ENCODE measurements at regions not wholly inside any gene's neighbourhood (a gene's known extent, or its start where the extent isn't known, plus 50 kb on each side); places are given as distances from the start of the nearest gene placed in this dataset.

DNA sequence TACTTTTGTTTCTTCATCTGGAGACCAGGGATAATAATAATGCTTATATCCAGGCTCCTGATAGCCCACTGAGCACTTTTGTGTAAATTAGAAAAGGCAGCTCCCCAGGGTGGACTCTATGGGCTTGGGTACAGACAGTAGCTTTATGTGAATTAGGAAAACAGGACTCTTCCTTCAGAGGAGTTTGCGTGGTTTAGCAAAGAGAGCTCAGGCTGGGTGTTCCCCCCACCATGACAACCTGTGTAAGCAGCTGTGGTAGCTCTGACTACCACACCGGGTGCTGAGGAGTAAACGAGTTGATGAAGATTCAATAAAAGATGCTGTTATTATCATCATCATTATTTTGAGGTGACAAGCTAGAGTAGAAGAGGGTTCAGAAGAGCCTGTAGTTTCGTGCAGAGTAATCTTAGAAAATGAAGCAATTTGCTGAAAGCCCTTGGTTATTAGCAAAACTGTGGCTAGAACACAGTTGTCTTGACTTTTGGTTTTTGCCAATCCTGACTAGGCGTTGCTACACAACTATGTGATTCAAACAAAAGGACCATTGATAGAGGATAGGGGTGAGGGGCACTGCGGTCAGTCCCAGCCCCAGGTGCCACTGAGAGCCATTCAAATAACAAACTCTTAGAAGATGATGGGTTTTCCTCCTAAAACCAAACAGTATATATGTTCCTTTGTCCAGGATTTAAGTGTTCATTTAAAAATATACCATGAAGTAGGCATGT is 60.6 kb upstream of the LIMCH1 start:
- no peaks in the 10 kb centered on the region for H3K9me3 ChIP-seq (ENCODE audit: insufficient read depth, low read length)
- TF ChIP-seq, protein P1, sequence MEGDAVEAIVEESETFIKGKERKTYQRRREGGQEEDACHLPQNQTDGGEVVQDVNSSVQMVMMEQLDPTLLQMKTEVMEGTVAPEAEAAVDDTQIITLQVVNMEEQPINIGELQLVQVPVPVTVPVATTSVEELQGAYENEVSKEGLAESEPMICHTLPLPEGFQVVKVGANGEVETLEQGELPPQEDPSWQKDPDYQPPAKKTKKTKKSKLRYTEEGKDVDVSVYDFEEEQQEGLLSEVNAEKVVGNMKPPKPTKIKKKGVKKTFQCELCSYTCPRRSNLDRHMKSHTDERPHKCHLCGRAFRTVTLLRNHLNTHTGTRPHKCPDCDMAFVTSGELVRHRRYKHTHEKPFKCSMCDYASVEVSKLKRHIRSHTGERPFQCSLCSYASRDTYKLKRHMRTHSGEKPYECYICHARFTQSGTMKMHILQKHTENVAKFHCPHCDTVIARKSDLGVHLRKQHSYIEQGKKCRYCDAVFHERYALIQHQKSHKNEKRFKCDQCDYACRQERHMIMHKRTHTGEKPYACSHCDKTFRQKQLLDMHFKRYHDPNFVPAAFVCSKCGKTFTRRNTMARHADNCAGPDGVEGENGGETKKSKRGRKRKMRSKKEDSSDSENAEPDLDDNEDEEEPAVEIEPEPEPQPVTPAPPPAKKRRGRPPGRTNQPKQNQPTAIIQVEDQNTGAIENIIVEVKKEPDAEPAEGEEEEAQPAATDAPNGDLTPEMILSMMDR (IDR thresholded peaks at IDR 0.05; ENCODE audit: insufficient read depth, low read length, poor library complexity, severe bottlenecking) = no peak
- no peak for TF ChIP-seq EZH2phosphoT487 (conservative IDR thresholded peaks at IDR 0.05; ENCODE audit: low read length)
- H3K27me3 ChIP-seq (ENCODE audit: low read length) = no peaks in the 10 kb centered on the region
- no peaks in the 10 kb centered on the region for H3F3A ChIP-seq (ENCODE audit: insufficient read depth)
- H3K36me3 ChIP-seq (ENCODE audit: low read length) = no peaks in the 10 kb centered on the region
- H3K79me2 ChIP-seq (ENCODE audit: insufficient read depth, low read length) = no peaks in the 10 kb centered on the region
- no peak overlapping the region for H3K27ac ChIP-seq (ENCODE audit: low read depth, low read length)
- H3K4me2 ChIP-seq (ENCODE audit: low read depth, low read length, poor library complexity, severe bottlenecking) = no peak overlapping the region
- H3K9ac ChIP-seq (ENCODE audit: low read length) = no peak overlapping the region
- no peak overlapping the region for H2AFZ ChIP-seq (ENCODE audit: low read depth, low read length, severe bottlenecking)
- no peaks in the 10 kb centered on the region for H3K9me2 ChIP-seq (replicated peaks; ENCODE audit: insufficient read depth, low read length)
- H3K4me3 ChIP-seq (ENCODE audit: insufficient read depth, low read length, poor library complexity, severe bottlenecking) = no peak overlapping the region
- H4K20me1 ChIP-seq (ENCODE audit: low read depth, low read length) = no peaks in the 10 kb centered on the region

DNA sequence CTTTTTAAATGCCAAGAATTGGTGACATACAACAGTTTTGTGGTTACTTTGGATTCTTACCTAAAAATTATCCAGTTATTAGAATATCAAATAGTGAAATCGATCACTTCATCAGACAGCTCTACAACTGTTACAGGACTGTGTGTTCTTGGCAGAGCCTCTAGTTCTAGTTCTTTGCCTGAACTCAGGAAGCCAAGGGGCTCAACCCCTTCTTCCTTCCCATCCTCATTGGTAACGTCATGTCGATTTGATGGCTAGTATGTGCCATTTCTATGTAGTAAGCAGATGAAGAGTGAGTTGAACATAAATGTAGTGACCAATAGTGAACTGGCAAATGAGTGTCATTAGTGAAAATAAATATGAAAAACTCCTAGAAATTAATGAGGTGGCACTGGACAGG is 59.4 kb upstream of the LIMCH1 start:
- Histone ChIP-seq H3K9me2 (replicated peaks; ENCODE audit: insufficient read depth, low read length) (no peaks in the 10 kb centered on the region), H3K27me3 (ENCODE audit: low read length) (no peaks in the 10 kb centered on the region), H4K20me1 (ENCODE audit: low read depth, low read length) (no peaks in the 10 kb centered on the region), H3K4me2 (ENCODE audit: low read depth, low read length, poor library complexity, severe bottlenecking) (no peak overlapping the region), H3K79me2 (ENCODE audit: insufficient read depth, low read length) (no peaks in the 10 kb centered on the region), H3K9ac (ENCODE audit: low read length) (no peak overlapping the region), H3K4me3 (ENCODE audit: insufficient read depth, low read length, poor library complexity, severe bottlenecking) (no peak overlapping the region), H2AFZ (ENCODE audit: low read depth, low read length, severe bottlenecking) (no peak overlapping the region), H3K36me3 (ENCODE audit: low read length) (no peaks in the 10 kb centered on the region), H3K9me3 (ENCODE audit: insufficient read depth, low read length) (no peaks in the 10 kb centered on the region), H3F3A (ENCODE audit: insufficient read depth) (no peaks in the 10 kb centered on the region), H3K27ac (ENCODE audit: low read depth, low read length) (no peak overlapping the region)
- TF ChIP-seq, protein P1 (IDR thresholded peaks at IDR 0.05; ENCODE audit: insufficient read depth, low read length, poor library complexity, severe bottlenecking) = no peak
- no peak for TF ChIP-seq EZH2phosphoT487 (conservative IDR thresholded peaks at IDR 0.05; ENCODE audit: low read length)

DNA sequence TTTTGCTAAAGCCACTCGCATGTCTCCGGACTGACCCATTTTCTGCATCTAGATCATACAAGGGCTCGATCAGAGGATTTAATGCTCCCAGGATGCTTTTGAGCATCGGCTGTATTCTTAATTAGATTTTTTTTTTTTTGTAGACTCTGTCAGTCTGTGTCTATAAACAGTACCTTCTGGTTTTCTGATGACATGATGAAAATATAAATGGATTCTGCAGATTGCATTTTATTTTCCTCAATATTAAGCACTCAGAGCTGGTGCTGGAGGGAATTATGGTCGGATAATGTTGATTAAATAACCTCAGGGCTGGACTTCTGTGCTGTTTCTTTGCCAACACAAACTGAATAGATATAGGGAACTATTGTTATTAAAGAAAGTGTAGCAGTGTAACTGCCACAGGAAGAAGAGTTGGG is 57.1 kb upstream of the LIMCH1 start:
- Histone ChIP-seq H4K20me1 (ENCODE audit: low read depth, low read length) (no peaks in the 10 kb centered on the region), H3F3A (ENCODE audit: insufficient read depth) (no peaks in the 10 kb centered on the region), H3K4me2 (ENCODE audit: low read depth, low read length, poor library complexity, severe bottlenecking) (no peak overlapping the region), H3K9ac (ENCODE audit: low read length) (no peak overlapping the region), H3K36me3 (ENCODE audit: low read length) (no peaks in the 10 kb centered on the region), H3K9me2 (replicated peaks; ENCODE audit: insufficient read depth, low read length) (no peaks in the 10 kb centered on the region), H3K79me2 (ENCODE audit: insufficient read depth, low read length) (no peaks in the 10 kb centered on the region), H3K9me3 (ENCODE audit: insufficient read depth, low read length) (no peaks in the 10 kb centered on the region), H3K27ac (ENCODE audit: low read depth, low read length) (no peak overlapping the region), H3K27me3 (ENCODE audit: low read length) (no peaks in the 10 kb centered on the region), H2AFZ (ENCODE audit: low read depth, low read length, severe bottlenecking) (no peak overlapping the region), H3K4me3 (ENCODE audit: insufficient read depth, low read length, poor library complexity, severe bottlenecking) (no peak overlapping the region)
- no peak for TF ChIP-seq EZH2phosphoT487 (conservative IDR thresholded peaks at IDR 0.05; ENCODE audit: low read length)
- TF ChIP-seq, protein P1 (IDR thresholded peaks at IDR 0.05; ENCODE audit: insufficient read depth, low read length, poor library complexity, severe bottlenecking) = no peak
